H1 (cell line): ENCODE measurements at regions not wholly inside any gene's neighbourhood (a gene's known extent, or its start where the extent isn't known, plus 50 kb on each side); places are given as distances from the start of the nearest gene placed in this dataset.

Experiments
- CHD7 ChIP-seq: fragments of 300-600 bp; sonication (generic); IDR thresholded peaks from 2 replicates; pipeline ENCODE4 v1.7.1; 2012; ENCODE audit warnings: low read length, moderate library complexity, mild to moderate bottlenecking, inconsistent platforms; ENCODE audit not compliant: insufficient replicate concordance
- RBBP5 ChIP-seq: IDR thresholded peaks from 2 replicates; pipeline ENCODE4 v1.7.1; 2012; ENCODE audit warnings: low read depth, mild to moderate bottlenecking, inconsistent platforms, low read length, moderate library complexity, borderline replicate concordance
- SP4 ChIP-seq: IDR thresholded peaks from 2 replicates; pipeline ENCODE4 v1.6.1; 2012; ENCODE audit warnings: low read length, inconsistent platforms

DNA sequence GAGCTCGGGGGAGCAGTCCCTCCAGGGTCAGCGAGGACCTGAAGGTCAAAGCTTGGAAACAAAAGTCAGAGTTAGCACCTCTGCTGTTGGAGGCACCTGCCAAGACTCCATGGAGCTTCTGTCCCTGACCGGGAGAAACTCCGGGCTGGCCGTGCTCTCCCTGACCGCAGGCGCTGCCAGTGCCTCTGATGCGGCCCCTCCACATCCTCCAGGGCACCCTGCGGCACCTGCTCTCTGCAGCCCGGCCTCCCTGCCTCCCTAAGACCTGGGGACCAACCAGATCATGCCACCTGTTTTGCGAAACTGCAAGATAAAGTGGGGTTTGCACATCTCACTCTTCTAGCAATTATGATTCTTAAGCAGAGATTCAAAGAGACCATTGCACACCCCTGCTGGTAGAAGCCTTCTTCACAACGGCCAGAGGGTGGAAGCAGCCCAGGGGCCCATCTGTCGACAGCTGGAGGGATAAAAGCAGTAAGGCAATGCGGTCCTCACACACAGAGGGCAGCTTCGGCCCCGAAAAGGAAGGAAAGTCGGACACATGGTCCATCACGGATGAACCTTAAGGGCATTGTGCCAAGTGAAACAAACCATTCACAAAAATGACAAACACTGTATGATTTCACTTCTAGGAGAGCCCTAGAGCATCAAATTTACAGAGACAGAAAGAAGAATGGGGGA, 477.1 kb downstream of the BRD1 start (continued):
- TF ChIP-seq CHD7 (no peak), RBBP5 (no peak), SP4 (no peak)
